H1 (cell line): ENCODE measurements at regions not wholly inside any gene's neighbourhood (a gene's known extent, or its start where the extent isn't known, plus 50 kb on each side); places are given as distances from the start of the nearest gene placed in this dataset.

Experiments used
- ATF3 ChIP-seq: IDR thresholded peaks from 2 replicates; pipeline ENCODE4 v1.6.1; 2011; ENCODE audit warnings: low read depth, mild to moderate bottlenecking, low read length; ENCODE audit not compliant: insufficient read depth
- BCL11A ChIP-seq, 2 experiments: IDR thresholded peaks; one replicate each; pipeline ENCODE4 v1.6.1; 2011; ENCODE audit warnings: low read depth in 2 of 2, low read length in 2 of 2, mild to moderate bottlenecking in 2 of 2
- BRCA1 ChIP-seq: IDR thresholded peaks from 2 replicates; pipeline ENCODE4 v1.6.1; 2012; ENCODE audit warnings: low read depth, low read length, improper control_type of control experiment
- CHD7 ChIP-seq: fragments of 300-600 bp; sonication (generic); IDR thresholded peaks from 2 replicates; pipeline ENCODE4 v1.7.1; 2012; ENCODE audit warnings: low read length, moderate library complexity, mild to moderate bottlenecking, inconsistent platforms; ENCODE audit not compliant: insufficient replicate concordance
- CREB1 ChIP-seq: IDR thresholded peaks from 2 replicates; pipeline ENCODE4 v1.6.1; 2012; ENCODE audit warnings: inconsistent platforms
- EP300 ChIP-seq, 2 experiments: IDR thresholded peaks; 1 replicate in 1 of 2; 2 replicates in 1 of 2; pipeline ENCODE4 v1.6.1; 2011 to 2012; ENCODE audit warnings: low read depth in 2 of 2, low read length in 2 of 2, mild to moderate bottlenecking in 2 of 2, borderline replicate concordance in 1 of 2, inconsistent platforms in 1 of 2, moderate library complexity in 1 of 2
- JUN ChIP-seq: IDR thresholded peaks from 2 replicates; pipeline ENCODE4 v1.6.1; 2011; ENCODE audit warnings: low read depth, mild to moderate bottlenecking, improper control_type of control experiment, low read length
- MAFK ChIP-seq: IDR thresholded peaks from 2 replicates; pipeline ENCODE4 v1.6.1; 2012; ENCODE audit warnings: low read depth, mild to moderate bottlenecking, improper control_type of control experiment, low read length
- POLR2AphosphoS5 ChIP-seq: IDR thresholded peaks from 2 replicates; pipeline ENCODE4 v1.6.1; 2011; ENCODE audit warnings: low read depth, low read length
- POU5F1 ChIP-seq: IDR thresholded peaks from 2 replicates; pipeline ENCODE4 v1.6.1; 2011; ENCODE audit warnings: low read depth, mild to moderate bottlenecking, low read length, moderate library complexity
- SIRT6 ChIP-seq: IDR thresholded peaks from one replicate; pipeline ENCODE4 v1.7.1; 2012; ENCODE audit warnings: low read length, inconsistent platforms
- SIX5 ChIP-seq: IDR thresholded peaks from 2 replicates; pipeline ENCODE4 v1.6.1; 2011; ENCODE audit warnings: mild to moderate bottlenecking, low read depth, low read length

- TF ChIP-seq CHD7 = no peak
- TF ChIP-seq BRCA1 = no peak
- TF ChIP-seq CREB1 = no peak
- TF ChIP-seq POU5F1 = no peak
- no peak for TF ChIP-seq MAFK
- no peak for TF ChIP-seq SIX5
- no peak for TF ChIP-seq BCL11A (IDR thresholded peaks at IDR 0.05; ENCODE audit: low read depth in 2 of 2, low read length in 2 of 2)
- no peak for TF ChIP-seq ATF3
- no peak for TF ChIP-seq EP300 (IDR thresholded peaks at IDR 0.05; ENCODE audit: borderline replicate concordance in 1 of 2, low read depth in 2 of 2, low read length in 2 of 2)
- TF ChIP-seq JUN = no peak
- no peak for TF ChIP-seq POLR2AphosphoS5
- TF ChIP-seq SIRT6 = no peak
These were observed 630.4 kb downstream of the EPHA4 start (continued) for GRCh38 chr2:220941683-220942082.
